Ascending aorta (tissue), 2 donors: ENCODE measurements at regions not wholly inside any gene's neighbourhood (a gene's known extent, or its start where the extent isn't known, plus 50 kb on each side); places are given as distances from the start of the nearest gene placed in this dataset.

Source experiments
- DNase-seq, 2 donors: peaks; one replicate each; pipeline ENCODE4 v3.0.0-alpha.2; 2019; ENCODE audit warnings: low spot score in 2 of 2
- H3K27ac ChIP-seq, 2 donors: fragments of 200-600 bp; sonication (generic); one replicate each; pipeline ENCODE4 v1.5.1; 2016 to 2017; ENCODE audit warnings: mild to moderate bottlenecking in 1 of 2
- H3K27me3 ChIP-seq: fragments of 200-600 bp; sonication (generic); one replicate; pipeline ENCODE4 v1.5.1; 2017
- H3K36me3 ChIP-seq, 2 donors: fragments of 200-600 bp; sonication (generic); one replicate each; pipeline ENCODE4 v1.5.1; 2016
- H3K4me1 ChIP-seq, 2 donors: fragments of 200-600 bp; sonication (generic); one replicate each; pipeline ENCODE4 v1.5.1; 2016 to 2017; ENCODE audit warnings: mild to moderate bottlenecking in 1 of 2
- H3K4me3 ChIP-seq, 2 donors: fragments of 200-600 bp; sonication (generic); one replicate each; pipeline ENCODE4 v1.5.1; 2016 to 2017; ENCODE audit warnings: mild to moderate bottlenecking in 1 of 2
- H3K9me3 ChIP-seq, 2 donors: fragments of 200-600 bp; sonication (generic); one replicate each; pipeline ENCODE4 v1.5.1; 2016
- CTCF ChIP-seq, 3 experiments: fragments of 200-600 bp in 2 of 3; fragments of 450-650 bp in 1 of 3; sonication (generic) in 2 of 3; IDR thresholded peaks; one replicate each; pipeline ENCODE4 v1.5.1; 2016 to 2019; ENCODE audit warnings: antibody characterized with exemption in 3 of 3, mild to moderate bottlenecking in 1 of 3, moderate library complexity in 1 of 3
- intact Hi-C: fragments of 100-400 bp; cut with DNase I; formaldehyde crosslinking; loops from one replicate; pipeline ENCODE4 v1.15.1; 2023

- Histone ChIP-seq H3K36me3 (no peaks in the 10 kb centered on the region), H3K4me1 (no peaks in the 10 kb centered on the region), H3K27me3 (no peaks in the 10 kb centered on the region), H3K9me3 (no peaks in the 10 kb centered on the region), H3K4me3 (no peak overlapping the region), H3K27ac (no peak overlapping the region)
- no peak for DNase-seq
- TF ChIP-seq CTCF (IDR thresholded peaks at IDR 0.05): no peak
- intact Hi-C loops: no loop called here
These were observed 188.1 kb upstream of the MPHOSPH6 start for GRCh38 chr16:82358161-82358560.

- intact Hi-C loops: no loop called here
- Histone ChIP-seq H3K27ac (no peak overlapping the region), H3K4me1 (no peaks in the 10 kb centered on the region), H3K4me3 (no peak overlapping the region), H3K36me3 (no peaks in the 10 kb centered on the region), H3K9me3 (no peaks in the 10 kb centered on the region), H3K27me3 (no peaks in the 10 kb centered on the region)
- TF ChIP-seq CTCF (IDR thresholded peaks at IDR 0.05): no peak
- DNase-seq: no peak
These were observed 187.2 kb upstream of the MPHOSPH6 start for GRCh38 chr16:82357237-82357636.

GRCh38 chr16:82350560-82350959 is 180.5 kb upstream of the MPHOSPH6 start:
- intact Hi-C loops: no loop called here
- no peaks in the 10 kb centered on the region for H3K36me3 ChIP-seq
- no peak overlapping the region for H3K4me3 ChIP-seq
- no peak for TF ChIP-seq CTCF (IDR thresholded peaks at IDR 0.05)
- no peaks in the 10 kb centered on the region for H3K4me1 ChIP-seq
- DNase-seq: no peak
- no peaks in the 10 kb centered on the region for H3K27me3 ChIP-seq
- no peaks in the 10 kb centered on the region for H3K9me3 ChIP-seq
- H3K27ac ChIP-seq: no peak overlapping the region

- Histone ChIP-seq H3K36me3 (no peaks in the 10 kb centered on the region), H3K4me3 (no peak overlapping the region), H3K4me1 (no peaks in the 10 kb centered on the region), H3K9me3 (no peaks in the 10 kb centered on the region), H3K27me3 (no peaks in the 10 kb centered on the region), H3K27ac (no peak overlapping the region)
- no peak for DNase-seq
- TF ChIP-seq CTCF (IDR thresholded peaks at IDR 0.05): no peak
- intact Hi-C loops: no loop called here
These were observed 175.3 kb upstream of the MPHOSPH6 start for GRCh38 chr16:82345318-82345717.

- intact Hi-C loops: loop anchor here (1.0 kb wide), 1 partner anchor 81 kb away; no protein-coding TSS in a partner anchor
- no peak for DNase-seq
- peak; percentile 41 to 66 (median 51) for TF ChIP-seq CTCF (IDR thresholded peaks at IDR 0.05)
- Histone ChIP-seq H3K4me1 (no peaks in the 10 kb centered on the region), H3K4me3 (no peak overlapping the region), H3K36me3 (no peaks in the 10 kb centered on the region), H3K9me3 (no peaks in the 10 kb centered on the region), H3K27me3 (no peaks in the 10 kb centered on the region), H3K27ac (no peak overlapping the region)
These were observed 174.1 kb upstream of the MPHOSPH6 start for GRCh38 chr16:82344157-82344556.

- H3K27ac ChIP-seq: no peak overlapping the region
- H3K9me3 ChIP-seq: no peaks in the 10 kb centered on the region
- H3K36me3 ChIP-seq: no peaks in the 10 kb centered on the region
- TF ChIP-seq CTCF (IDR thresholded peaks at IDR 0.05): no peak
- no peaks in the 10 kb centered on the region for H3K4me1 ChIP-seq
- intact Hi-C loops: no loop called here
- H3K27me3 ChIP-seq: no peaks in the 10 kb centered on the region
- H3K4me3 ChIP-seq: no peak overlapping the region
- DNase-seq: no peak
These were observed 171.2 kb upstream of the MPHOSPH6 start for GRCh38 chr16:82341146-82341669.
